Peyer's patch (tissue), 4 donors: ENCODE measurements at regions not wholly inside any gene's neighbourhood (a gene's known extent, or its start where the extent isn't known, plus 50 kb on each side); places are given as distances from the start of the nearest gene placed in this dataset.

ENCODE experiments used
- DNase-seq, 3 donors: peaks; one replicate each; pipeline ENCODE4 v3.0.0-alpha.2; 2017 to 2019
- H3K27ac ChIP-seq, 4 donors: fragments of 200-600 bp; sonication (generic); one replicate each; pipeline ENCODE4 v1.5.1; 2016 to 2019
- H3K27me3 ChIP-seq, 2 donors: fragments of 200-600 bp; sonication (generic); one replicate each; pipeline ENCODE4 v1.5.1; 2019
- H3K36me3 ChIP-seq, 3 donors: fragments of 200-600 bp; sonication (generic); one replicate each; pipeline ENCODE4 v1.5.1; 2016 to 2019
- H3K4me1 ChIP-seq, 4 donors: fragments of 200-600 bp; sonication (generic); one replicate each; pipeline ENCODE4 v1.5.1; 2016 to 2019
- H3K4me3 ChIP-seq, 4 donors: fragments of 200-600 bp; sonication (generic); 1 replicate in 3 of 4; 2 replicates in 1 of 4; pipeline ENCODE4 v1.5.1; 2016 to 2019; ENCODE audit warnings: mild to moderate bottlenecking in 1 of 4
- H3K9me3 ChIP-seq, 4 donors: fragments of 200-600 bp; sonication (generic); one replicate each; pipeline ENCODE4 v1.5.1; 2016 to 2019; ENCODE audit warnings: mild to moderate bottlenecking in 1 of 4
- POLR2A ChIP-seq, 2 donors: fragments of 450-650 bp; IDR thresholded peaks; one replicate each; pipeline ENCODE4 v1.5.1; 2017; ENCODE audit warnings: antibody characterized with exemption in 2 of 2, mild to moderate bottlenecking in 2 of 2, moderate library complexity in 2 of 2
- TF ChIP-seq, protein P1 (sequence below), 6 experiments: fragments of 450-650 bp in 4 of 6; fragments of 200-600 bp in 2 of 6; sonication (generic) in 1 of 6; IDR thresholded peaks; one replicate each; pipeline ENCODE4 v1.5.1; 2017 to 2019; ENCODE audit warnings: antibody characterized with exemption in 6 of 6, mild to moderate bottlenecking in 3 of 6, moderate library complexity in 1 of 6

GRCh38 chr19:28386066-28386465, 826.9 kb downstream of the UQCRFS1 start:
- no peak for TF ChIP-seq POLR2A (IDR thresholded peaks at IDR 0.05)
- TF ChIP-seq, protein P1, sequence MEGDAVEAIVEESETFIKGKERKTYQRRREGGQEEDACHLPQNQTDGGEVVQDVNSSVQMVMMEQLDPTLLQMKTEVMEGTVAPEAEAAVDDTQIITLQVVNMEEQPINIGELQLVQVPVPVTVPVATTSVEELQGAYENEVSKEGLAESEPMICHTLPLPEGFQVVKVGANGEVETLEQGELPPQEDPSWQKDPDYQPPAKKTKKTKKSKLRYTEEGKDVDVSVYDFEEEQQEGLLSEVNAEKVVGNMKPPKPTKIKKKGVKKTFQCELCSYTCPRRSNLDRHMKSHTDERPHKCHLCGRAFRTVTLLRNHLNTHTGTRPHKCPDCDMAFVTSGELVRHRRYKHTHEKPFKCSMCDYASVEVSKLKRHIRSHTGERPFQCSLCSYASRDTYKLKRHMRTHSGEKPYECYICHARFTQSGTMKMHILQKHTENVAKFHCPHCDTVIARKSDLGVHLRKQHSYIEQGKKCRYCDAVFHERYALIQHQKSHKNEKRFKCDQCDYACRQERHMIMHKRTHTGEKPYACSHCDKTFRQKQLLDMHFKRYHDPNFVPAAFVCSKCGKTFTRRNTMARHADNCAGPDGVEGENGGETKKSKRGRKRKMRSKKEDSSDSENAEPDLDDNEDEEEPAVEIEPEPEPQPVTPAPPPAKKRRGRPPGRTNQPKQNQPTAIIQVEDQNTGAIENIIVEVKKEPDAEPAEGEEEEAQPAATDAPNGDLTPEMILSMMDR (IDR thresholded peaks at IDR 0.05), result no peak
- H3K4me1 ChIP-seq, result no peaks in the 10 kb centered on the region
- no peaks in the 10 kb centered on the region for H3K27me3 ChIP-seq
- no peaks in the 10 kb centered on the region for H3K9me3 ChIP-seq
- DNase-seq, result no peak
- H3K4me3 ChIP-seq, result no peak overlapping the region
- H3K27ac ChIP-seq, result no peak overlapping the region
- no peaks in the 10 kb centered on the region for H3K36me3 ChIP-seq

DNA sequence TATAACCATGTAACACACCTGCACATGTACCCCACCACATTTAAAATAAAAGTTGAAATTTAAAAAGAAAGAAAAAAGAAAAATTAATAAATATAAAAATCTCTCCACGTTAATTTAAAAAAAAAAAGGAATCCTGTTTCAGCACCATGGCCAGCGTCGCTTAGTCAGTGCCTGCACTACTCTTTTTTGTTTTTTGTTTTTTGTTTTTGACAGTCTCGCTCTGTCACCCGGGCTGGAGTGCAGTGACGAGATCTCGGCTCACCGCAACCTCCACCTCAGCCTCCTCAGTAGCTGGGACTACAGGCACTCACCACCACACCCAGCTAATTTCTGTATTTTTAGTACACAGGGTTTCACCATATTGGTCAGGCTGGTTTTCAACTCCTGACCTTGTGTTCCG, 835.9 kb downstream of the UQCRFS1 start:
- no peak overlapping the region for H3K27ac ChIP-seq
- no peak for TF ChIP-seq POLR2A (IDR thresholded peaks at IDR 0.05)
- TF ChIP-seq, protein P1 (IDR thresholded peaks at IDR 0.05), result no peak
- no peaks in the 10 kb centered on the region for H3K27me3 ChIP-seq
- H3K36me3 ChIP-seq, result no peaks in the 10 kb centered on the region
- no peak overlapping the region for H3K4me3 ChIP-seq
- DNase-seq, result no peak
- H3K9me3 ChIP-seq, result peaks cover 0 to 2% (median 0%) of the 10 kb centered on the region in 4 donors
- H3K4me1 ChIP-seq, result no peaks in the 10 kb centered on the region

DNA sequence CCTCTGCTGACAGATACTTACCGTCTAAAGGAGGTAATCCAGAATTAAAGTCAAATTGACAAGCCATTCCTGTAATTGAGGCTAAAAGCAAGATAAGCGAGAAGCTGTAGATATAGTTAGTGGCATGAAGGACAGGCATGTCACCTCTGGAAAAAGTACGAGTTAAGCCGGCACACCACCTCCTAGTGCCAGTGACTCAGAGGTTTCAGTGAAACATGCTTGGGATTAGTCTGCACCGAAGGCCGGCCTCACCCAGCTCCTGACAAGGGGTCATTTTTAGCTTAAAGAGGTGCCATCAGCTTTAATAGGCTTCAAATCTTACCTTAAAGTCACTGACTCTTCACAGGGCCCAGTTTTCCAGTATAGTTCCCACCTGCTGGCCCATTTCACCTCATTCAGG, 838.0 kb downstream of the UQCRFS1 start:
- peaks cover 0 to 2% (median 0%) of the 10 kb centered on the region in 4 donors for H3K9me3 ChIP-seq
- H3K4me1 ChIP-seq, result no peaks in the 10 kb centered on the region
- H3K27ac ChIP-seq, result no peak overlapping the region
- no peak overlapping the region for H3K4me3 ChIP-seq
- H3K36me3 ChIP-seq, result no peaks in the 10 kb centered on the region
- no peak for TF ChIP-seq POLR2A (IDR thresholded peaks at IDR 0.05)
- TF ChIP-seq, protein P1 (IDR thresholded peaks at IDR 0.05), result no peak
- no peaks in the 10 kb centered on the region for H3K27me3 ChIP-seq
- no peak for DNase-seq

DNA sequence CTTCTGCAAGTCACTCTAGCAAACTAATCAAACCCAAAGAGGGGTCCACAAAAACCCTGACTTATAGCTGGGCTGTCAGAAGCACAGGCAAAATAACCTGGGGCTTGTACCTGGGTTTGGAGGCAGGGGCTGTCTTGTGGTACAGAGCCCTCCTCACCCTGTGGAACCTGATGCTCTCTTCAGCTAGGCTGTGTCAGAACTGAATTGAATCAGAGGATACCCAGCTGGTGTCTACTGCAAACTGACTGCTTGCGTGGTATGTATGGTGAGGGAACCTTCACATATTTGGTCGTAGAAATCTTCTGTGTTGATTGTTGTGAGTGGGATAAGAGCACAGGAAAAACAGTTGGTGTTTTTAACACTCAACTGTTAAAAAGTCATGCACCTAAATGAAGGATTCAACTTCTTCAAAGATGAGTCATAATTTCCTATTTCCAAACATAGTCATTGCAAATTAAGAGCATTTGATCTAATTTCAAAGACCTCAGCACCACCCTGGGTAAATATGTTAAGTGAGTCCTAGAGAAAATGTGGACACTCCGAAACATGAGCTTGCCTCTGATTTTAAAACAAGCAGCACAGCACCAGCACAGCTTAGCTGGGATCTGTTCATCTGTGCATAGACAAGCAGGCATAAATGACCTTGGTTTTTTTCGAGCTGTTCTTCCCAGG, 840.2 kb downstream of the UQCRFS1 start:
- Histone ChIP-seq H3K27ac (no peak overlapping the region), H3K4me1 (no peaks in the 10 kb centered on the region), H3K9me3 (peaks cover 0 to 2% (median 0%) of the 10 kb centered on the region in 4 donors), H3K36me3 (no peaks in the 10 kb centered on the region), H3K4me3 (no peak overlapping the region), H3K27me3 (no peaks in the 10 kb centered on the region)
- DNase-seq, result no peak
- TF ChIP-seq, protein P1 (IDR thresholded peaks at IDR 0.05), result no peak
- no peak for TF ChIP-seq POLR2A (IDR thresholded peaks at IDR 0.05)

- no peaks in the 10 kb centered on the region for H3K9me3 ChIP-seq
- no peak for DNase-seq
- H3K4me3 ChIP-seq, result no peak overlapping the region
- no peak overlapping the region for H3K27ac ChIP-seq
- no peaks in the 10 kb centered on the region for H3K36me3 ChIP-seq
- no peaks in the 10 kb centered on the region for H3K27me3 ChIP-seq
- H3K4me1 ChIP-seq, result no peaks in the 10 kb centered on the region
- TF ChIP-seq, protein P1 (IDR thresholded peaks at IDR 0.05), result no peak
- no peak for TF ChIP-seq POLR2A (IDR thresholded peaks at IDR 0.05)
Measured at GRCh38 chr19:28367146-28367545, 845.8 kb downstream of the UQCRFS1 start.

GRCh38 chr19:28363254-28363653, 849.7 kb downstream of the UQCRFS1 start:
- Histone ChIP-seq H3K27me3 (no peaks in the 10 kb centered on the region), H3K36me3 (no peaks in the 10 kb centered on the region), H3K9me3 (no peaks in the 10 kb centered on the region), H3K27ac (no peak overlapping the region), H3K4me3 (no peak overlapping the region), H3K4me1 (no peaks in the 10 kb centered on the region)
- TF ChIP-seq, protein P1 (IDR thresholded peaks at IDR 0.05), result no peak
- no peak for TF ChIP-seq POLR2A (IDR thresholded peaks at IDR 0.05)
- DNase-seq, result no peak
